ENCODE measurements at regions not wholly inside any gene's neighbourhood (a gene's known extent, or its start where the extent isn't known, plus 50 kb on each side); places are given as distances from the start of the nearest gene placed in this dataset.

GRCh38 chr14:42480255-42480654, 873.6 kb downstream of the LRFN5 start:
- TF ChIP-seq POLR2A (IDR thresholded peaks at IDR 0.05) (no peak), CTCF (IDR thresholded peaks at IDR 0.05) (no peak), POLR2AphosphoS5 (IDR thresholded peaks at IDR 0.05; ENCODE audit: insufficient read depth in 1 of 2, low read depth in 1 of 2) (no peak)

DNA sequence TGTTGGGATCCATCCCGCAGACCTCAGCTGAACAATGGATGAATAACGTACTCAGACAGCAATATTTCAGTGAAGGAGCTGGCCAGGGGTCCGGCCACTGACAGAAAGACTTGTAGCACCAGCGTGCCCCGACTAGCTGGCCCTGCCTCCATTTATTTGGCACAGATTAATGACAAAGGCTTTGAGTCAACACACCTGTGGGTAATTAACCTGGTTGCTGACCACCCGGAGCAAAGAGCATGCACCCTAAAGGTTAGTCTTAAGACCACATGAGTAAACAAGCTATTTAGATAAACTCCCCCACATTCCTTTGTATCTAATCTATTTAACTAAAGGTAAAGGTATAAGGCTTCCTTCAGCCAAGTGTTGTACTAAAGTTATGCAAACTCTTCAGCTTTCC, 868.6 kb downstream of the LRFN5 start:
- Histone ChIP-seq H3K4me1 (no peaks in the 10 kb centered on the region), H3K4me3 (no peak overlapping the region), H3K36me3 (no peaks in the 10 kb centered on the region), H3K27ac (no peak overlapping the region), H3K27me3 (no peaks in the 10 kb centered on the region), H3K9me3 (no peaks in the 10 kb centered on the region)
- no peak for TF ChIP-seq POLR2A (IDR thresholded peaks at IDR 0.05)
- no peak for TF ChIP-seq CTCF (IDR thresholded peaks at IDR 0.05)
- no peak for TF ChIP-seq POLR2AphosphoS5 (IDR thresholded peaks at IDR 0.05; ENCODE audit: insufficient read depth in 1 of 2, low read depth in 1 of 2)
- DNase-seq (ENCODE audit: extremely low spot score in 2 of 2), result no peak
- intact Hi-C loops (cut with DNase I), result no loop called here

More at GRCh38 chr14:42480255-42480654, 873.6 kb downstream of the LRFN5 start:
- Histone ChIP-seq H3K4me3 (no peak overlapping the region), H3K36me3 (no peaks in the 10 kb centered on the region), H3K4me1 (no peaks in the 10 kb centered on the region), H3K27me3 (no peaks in the 10 kb centered on the region), H3K9me3 (no peaks in the 10 kb centered on the region), H3K27ac (no peak overlapping the region)
- DNase-seq (ENCODE audit: extremely low spot score in 2 of 2), result no peak
- intact Hi-C loops (cut with DNase I), result no loop called here

DNA sequence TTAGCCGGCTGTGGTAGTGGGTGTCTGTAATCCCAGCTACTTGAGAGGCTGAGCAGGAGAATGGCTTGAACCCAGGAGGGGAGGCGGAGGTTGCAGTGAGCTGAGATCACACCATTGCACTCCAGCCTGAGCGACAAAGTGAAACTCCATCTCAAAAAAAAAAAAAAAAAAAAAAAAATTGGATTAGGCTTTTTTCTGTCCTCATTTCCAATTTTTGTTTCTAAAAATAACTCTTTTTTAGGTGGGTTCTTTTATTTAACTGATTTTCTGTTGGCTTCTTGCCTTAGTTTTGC, 863.7 kb downstream of the LRFN5 start:
- no peaks in the 10 kb centered on the region for H3K4me1 ChIP-seq
- H3K4me3 ChIP-seq, result no peak overlapping the region
- no peak for TF ChIP-seq POLR2A (IDR thresholded peaks at IDR 0.05)
- no peak for TF ChIP-seq POLR2AphosphoS5 (IDR thresholded peaks at IDR 0.05; ENCODE audit: insufficient read depth in 1 of 2, low read depth in 1 of 2)
- no peak for TF ChIP-seq CTCF (IDR thresholded peaks at IDR 0.05)
- no peaks in the 10 kb centered on the region for H3K36me3 ChIP-seq
- no peaks in the 10 kb centered on the region for H3K27me3 ChIP-seq
- intact Hi-C loops (cut with DNase I), result no loop called here
- H3K27ac ChIP-seq, result no peak overlapping the region
- no peak for DNase-seq (ENCODE audit: extremely low spot score in 2 of 2)
- H3K9me3 ChIP-seq, result no peaks in the 10 kb centered on the region

- Histone ChIP-seq H3K36me3 (no peaks in the 10 kb centered on the region), H3K4me1 (no peaks in the 10 kb centered on the region), H3K4me3 (no peak overlapping the region), H3K9me3 (no peaks in the 10 kb centered on the region), H3K27ac (no peak overlapping the region), H3K27me3 (no peaks in the 10 kb centered on the region)
- TF ChIP-seq CTCF (IDR thresholded peaks at IDR 0.05), result no peak
- TF ChIP-seq POLR2AphosphoS5 (IDR thresholded peaks at IDR 0.05; ENCODE audit: insufficient read depth in 1 of 2, low read depth in 1 of 2), result no peak
- no peak for TF ChIP-seq POLR2A (IDR thresholded peaks at IDR 0.05)
- no peak for DNase-seq (ENCODE audit: extremely low spot score in 2 of 2)
- intact Hi-C loops (cut with DNase I), result no loop called here
These were observed 863.2 kb downstream of the LRFN5 start for GRCh38 chr14:42469637-42470426.

- Histone ChIP-seq H3K36me3 (no peaks in the 10 kb centered on the region), H3K4me3 (no peak overlapping the region), H3K27ac (no peak overlapping the region), H3K9me3 (no peaks in the 10 kb centered on the region), H3K27me3 (no peaks in the 10 kb centered on the region), H3K4me1 (no peaks in the 10 kb centered on the region)
- TF ChIP-seq CTCF (IDR thresholded peaks at IDR 0.05) (no peak), POLR2AphosphoS5 (IDR thresholded peaks at IDR 0.05; ENCODE audit: insufficient read depth in 1 of 2, low read depth in 1 of 2) (no peak), POLR2A (IDR thresholded peaks at IDR 0.05) (no peak)
- intact Hi-C loops (cut with DNase I), result no loop called here
- no peak for DNase-seq (ENCODE audit: extremely low spot score in 2 of 2)
These were observed 854.0 kb downstream of the LRFN5 start for GRCh38 chr14:42460673-42461072.
